GM12891 (cell line): ENCODE measurements at regions not wholly inside any gene's neighbourhood (a gene's known extent, or its start where the extent isn't known, plus 50 kb on each side); places are given as distances from the start of the nearest gene placed in this dataset.

ENCODE experiments used
- POLR2A ChIP-seq: IDR thresholded peaks from 2 replicates; pipeline ENCODE4 v1.6.1; 2011; ENCODE audit warnings: low read depth, low read length, control low read depth
- POLR2AphosphoS5 ChIP-seq: IDR thresholded peaks from 2 replicates; pipeline ENCODE4 v1.6.1; 2011; ENCODE audit warnings: low read depth, low read length, control low read depth
- TAF1 ChIP-seq: IDR thresholded peaks from 2 replicates; pipeline ENCODE4 v1.6.1; 2011; ENCODE audit warnings: low read depth, low read length, control low read depth

DNA sequence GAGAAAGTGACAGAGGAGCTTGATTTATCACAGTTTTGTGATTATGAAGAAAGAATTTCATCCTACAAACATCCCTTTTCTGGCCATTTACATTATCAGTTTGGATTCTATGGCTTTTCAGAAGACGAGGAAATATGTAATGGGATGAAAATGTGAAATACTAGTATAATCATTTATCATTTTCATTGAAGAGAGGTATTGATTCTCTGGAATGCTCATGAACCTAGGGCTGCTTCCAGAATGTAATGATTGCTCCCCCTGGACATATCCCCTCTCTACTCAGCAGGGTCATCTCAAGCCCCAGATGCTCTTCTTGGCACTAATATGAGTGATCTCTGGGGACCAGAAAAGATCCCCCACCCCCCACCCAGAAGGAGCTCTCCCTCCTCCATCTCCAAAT, 106.7 kb upstream of the ZNF618 start:
- TF ChIP-seq POLR2AphosphoS5 (no peak), POLR2A (no peak), TAF1 (no peak)
